HEK293T (cell line): ENCODE measurements at regions not wholly inside any gene's neighbourhood (a gene's known extent, or its start where the extent isn't known, plus 50 kb on each side); places are given as distances from the start of the nearest gene placed in this dataset.

Source experiments
- SUZ12 ChIP-seq: fragments of 450-650 bp; IDR thresholded peaks from 2 replicates; pipeline ENCODE4 v1.6.1; 2016; ENCODE audit warnings: mild to moderate bottlenecking
- TARDBP ChIP-seq: fragments of 450-650 bp; IDR thresholded peaks from 2 replicates; pipeline ENCODE4 v1.6.1; 2016

DNA sequence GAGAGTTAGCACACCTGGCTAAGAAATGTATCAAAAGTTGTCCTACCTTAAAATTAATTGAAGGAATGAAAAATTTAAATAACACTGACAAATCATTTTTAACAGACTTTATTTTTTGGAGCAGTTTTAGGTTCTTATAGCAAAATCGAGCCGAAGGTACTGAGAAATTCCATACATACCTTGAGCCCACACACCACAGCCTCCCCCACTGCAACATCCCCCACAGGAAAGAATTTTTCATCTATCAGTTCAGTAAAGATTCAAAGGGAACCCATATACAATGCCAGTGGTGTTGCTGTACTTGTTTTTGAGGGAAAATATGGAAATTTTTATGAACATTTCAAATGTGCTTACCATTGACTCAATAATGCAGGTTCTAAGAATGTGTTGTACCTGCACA is 169.8 kb upstream of the HS6ST1 start:
- TF ChIP-seq TARDBP (no peak), SUZ12 (no peak)
